HG02943 (cell line): ENCODE measurements at regions not wholly inside any gene's neighbourhood (a gene's known extent, or its start where the extent isn't known, plus 50 kb on each side); places are given as distances from the start of the nearest gene placed in this dataset.
"Not testable (repeated sequence)": the region's sequence is repeated elsewhere in the genome, so short reads cannot be mapped to it uniquely, and the experiment has no call there.

Experiments
- ATAC-seq: cut with Tn5 transposase; IDR thresholded peaks from one replicate; pipeline ENCODE4 v1.9.1; 2021; ENCODE audit warnings: mild to moderate bottlenecking, low read depth, moderate library complexity; ENCODE audit not compliant: unreplicated experiment

DNA sequence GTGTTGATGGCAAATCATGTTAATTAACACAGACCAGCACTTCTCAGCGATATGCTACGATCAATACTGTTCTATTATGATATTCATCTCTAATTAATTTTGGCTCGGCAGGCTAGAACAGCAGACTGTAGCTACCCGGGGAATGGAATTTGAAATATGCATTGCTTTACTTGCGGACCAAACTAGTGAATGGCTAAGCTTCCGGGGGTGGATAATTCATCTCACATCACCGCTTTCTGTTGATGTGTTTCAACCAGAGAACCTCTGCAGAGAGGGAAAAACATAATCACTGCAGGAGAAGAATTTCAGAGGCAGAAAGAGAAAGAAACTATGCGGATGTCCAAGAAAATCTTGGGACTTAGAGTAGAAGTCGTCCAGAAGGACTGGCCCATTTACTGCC lies 490.9 kb downstream of the STK39 start:
- no peak for ATAC-seq

GRCh38 chr2:167753142-167753541 lies 494.3 kb downstream of the STK39 start:
- ATAC-seq, result no peak

DNA sequence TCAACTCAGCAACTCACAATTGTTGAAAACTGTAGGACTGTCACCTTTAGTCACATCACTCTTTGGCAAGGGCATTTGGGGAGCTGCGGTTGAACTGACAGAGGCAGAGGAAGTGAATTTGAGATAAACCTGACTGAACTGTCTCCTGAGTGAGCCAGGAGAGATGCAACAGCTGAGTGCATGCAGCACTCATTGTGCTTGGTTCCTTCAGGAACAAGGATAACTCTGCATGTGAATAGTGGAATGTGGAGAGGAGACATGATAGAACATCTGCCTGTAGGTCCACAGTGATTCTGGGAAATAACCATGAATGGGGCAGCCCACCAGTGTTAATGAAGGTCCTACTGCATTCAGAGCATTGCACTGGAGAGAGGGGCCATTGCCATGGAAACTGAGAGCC lies 494.7 kb downstream of the STK39 start:
- no peak for ATAC-seq

DNA sequence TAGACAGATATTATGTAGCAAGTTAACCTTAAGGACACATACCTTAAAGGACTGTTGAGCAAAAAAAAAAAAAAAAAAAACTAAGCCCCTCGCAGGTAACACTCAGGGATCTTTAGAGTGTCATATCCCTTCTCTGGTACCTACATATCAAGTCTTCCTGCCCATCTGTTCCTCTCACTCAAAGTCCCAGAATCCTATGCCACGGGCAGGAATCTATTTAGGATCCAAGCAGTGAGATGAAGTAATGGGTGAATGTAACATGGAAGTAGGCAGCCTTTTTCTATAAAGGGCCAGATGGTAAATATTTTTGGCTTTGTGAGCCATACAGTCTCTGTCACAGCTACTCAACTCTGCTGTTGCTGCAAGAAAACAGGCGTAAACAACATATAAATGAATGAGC lies 496.7 kb downstream of the STK39 start:
- ATAC-seq, result no peak

DNA sequence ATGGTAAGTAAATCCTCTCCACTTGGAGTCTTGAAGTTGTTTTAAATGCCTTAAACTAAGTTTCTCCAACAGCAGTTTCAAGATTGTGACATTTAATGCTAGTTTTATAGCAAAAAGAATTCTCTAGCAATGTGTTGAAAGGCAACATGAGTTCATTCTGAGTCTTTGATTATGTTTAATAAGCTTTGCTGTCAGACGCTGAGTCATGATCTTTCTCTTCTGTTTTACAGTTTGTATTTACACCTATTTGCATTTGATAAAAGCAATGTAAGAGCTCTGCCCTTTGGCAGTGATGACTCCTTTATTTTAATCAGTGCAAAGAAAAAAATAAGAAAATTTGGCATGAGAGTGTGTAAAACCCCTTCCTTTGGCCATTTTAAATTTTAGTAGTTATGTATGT lies 497.7 kb downstream of the STK39 start:
- no peak for ATAC-seq

DNA sequence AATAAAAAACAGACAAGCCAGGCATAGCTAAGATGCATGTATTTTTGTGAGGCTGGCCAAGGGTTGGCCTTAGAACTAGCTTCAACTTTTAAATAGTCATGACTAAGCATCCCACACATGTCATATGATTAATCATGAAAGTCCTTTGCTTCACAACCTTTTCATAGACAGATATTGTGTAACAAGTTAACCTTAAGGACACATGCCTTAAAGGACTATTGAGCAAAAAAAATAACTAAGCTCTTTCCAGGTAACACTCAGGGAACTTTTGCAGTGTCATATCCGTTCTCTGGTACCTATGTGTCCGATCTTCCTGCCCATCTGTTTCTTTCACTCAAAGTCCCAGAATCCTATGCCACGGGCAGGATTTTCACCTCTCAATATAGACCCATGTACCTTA lies 498.4 kb downstream of the STK39 start:
- no peak for ATAC-seq

DNA sequence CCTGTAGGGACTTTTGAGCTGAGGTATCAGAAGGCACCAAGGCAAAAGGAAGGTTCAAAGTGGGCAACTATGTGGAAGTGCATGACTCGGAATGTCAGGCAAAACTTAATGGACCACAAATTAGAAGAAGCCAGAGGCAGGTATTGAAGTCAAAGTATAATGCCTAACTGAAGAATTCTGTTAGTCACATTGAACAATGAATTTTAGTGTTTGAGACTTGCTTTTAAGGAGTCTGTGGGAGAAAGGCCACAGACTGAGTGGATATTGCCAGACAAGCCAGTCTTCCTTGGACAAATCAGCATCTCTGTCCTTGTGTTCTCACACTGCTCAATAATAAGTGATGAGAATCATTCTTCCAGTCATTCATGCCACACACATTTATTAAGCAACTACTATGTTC lies 498.9 kb downstream of the STK39 start:
- ATAC-seq, result no peak

- ATAC-seq, result no peak
Measured at GRCh38 chr2:167745667-167746066, 501.7 kb downstream of the STK39 start.

- not testable (repeated sequence) for ATAC-seq
Measured at GRCh38 chr2:167739921-167740320, 507.5 kb downstream of the STK39 start.

DNA sequence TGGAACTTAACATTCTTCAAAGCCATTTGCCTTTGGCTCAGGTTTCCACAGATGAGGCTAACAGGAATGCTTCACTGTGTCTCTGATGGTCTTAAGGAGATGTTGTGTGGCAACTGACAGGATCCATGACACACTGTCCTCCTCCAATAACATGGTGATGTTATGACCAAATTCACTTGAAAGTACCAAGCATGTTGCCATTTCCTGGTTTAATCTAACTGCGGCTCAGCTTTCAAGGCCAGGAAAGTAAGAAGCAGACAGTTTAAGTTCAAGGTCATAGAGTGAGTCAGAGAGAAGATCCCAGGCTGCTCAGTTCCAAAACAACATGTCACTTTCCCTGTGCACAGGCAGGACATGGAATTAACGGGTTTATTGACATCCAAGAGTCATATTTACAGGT lies 513.6 kb downstream of the STK39 start:
- no peak for ATAC-seq

- no peak for ATAC-seq
Measured at GRCh38 chr2:167732326-167732725, 515.1 kb downstream of the STK39 start.

DNA sequence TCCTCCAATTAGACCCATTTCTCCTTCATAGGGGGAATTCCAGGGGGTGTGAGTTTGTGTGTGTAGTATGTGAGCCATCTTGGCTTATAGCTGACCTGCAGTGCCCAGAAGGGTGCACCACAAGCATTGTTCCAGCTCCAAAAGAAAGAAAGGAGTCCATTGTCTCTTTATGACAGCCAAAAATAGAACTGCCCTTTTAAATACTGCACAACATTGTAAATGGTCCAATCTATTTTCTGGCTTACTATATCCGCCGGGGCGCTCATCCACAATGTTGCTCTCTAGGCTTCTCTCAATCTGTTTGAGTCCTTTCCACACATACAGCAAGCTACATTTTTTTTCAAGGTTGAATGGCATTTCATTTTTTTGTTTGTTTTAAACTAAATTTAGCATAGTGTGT lies 517.5 kb downstream of the STK39 start:
- no peak for ATAC-seq

- ATAC-seq, result no peak
Measured at GRCh38 chr2:167726788-167727187, 520.6 kb downstream of the STK39 start.

GRCh38 chr2:167721593-167721992 lies 525.8 kb downstream of the STK39 start:
- no peak for ATAC-seq

DNA sequence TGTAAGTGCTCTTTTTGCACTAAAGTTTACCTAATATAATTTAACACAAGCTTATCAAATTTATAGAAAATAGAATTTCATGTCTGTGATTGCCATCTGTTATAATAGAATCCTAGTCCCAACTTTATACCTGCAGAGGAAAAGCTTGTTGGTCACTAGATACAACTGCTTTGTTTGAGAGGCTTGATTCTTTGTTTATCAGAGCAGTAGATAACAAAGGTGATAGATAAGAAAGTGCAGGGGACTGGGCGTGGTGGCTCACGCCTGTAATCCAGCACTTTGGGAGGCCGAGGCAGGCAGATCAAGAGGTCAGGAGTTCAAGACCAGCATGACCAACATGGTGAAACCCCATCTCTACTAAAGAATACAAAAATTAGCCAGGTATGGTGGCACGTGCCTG lies 528.0 kb downstream of the STK39 start:
- ATAC-seq, result no peak

DNA sequence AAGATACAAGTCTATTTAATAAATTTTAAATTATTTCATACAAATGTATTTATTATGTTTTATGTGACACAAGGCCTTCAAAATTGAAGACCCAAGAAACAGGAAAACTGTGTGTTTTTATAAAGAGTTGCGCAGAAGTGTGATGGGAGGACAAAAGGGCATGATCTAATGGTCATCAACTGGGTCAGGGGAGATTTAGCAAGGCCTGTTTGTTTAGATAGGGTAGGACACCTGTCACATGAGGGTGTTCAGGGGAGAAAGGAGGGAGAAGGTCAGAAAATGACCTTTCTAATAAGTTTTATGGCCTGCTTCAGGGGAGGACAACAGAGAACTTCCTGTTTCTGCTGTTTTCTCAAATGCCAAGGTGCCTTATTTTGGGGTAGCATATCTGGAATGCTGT lies 528.8 kb downstream of the STK39 start:
- ATAC-seq, result no peak

DNA sequence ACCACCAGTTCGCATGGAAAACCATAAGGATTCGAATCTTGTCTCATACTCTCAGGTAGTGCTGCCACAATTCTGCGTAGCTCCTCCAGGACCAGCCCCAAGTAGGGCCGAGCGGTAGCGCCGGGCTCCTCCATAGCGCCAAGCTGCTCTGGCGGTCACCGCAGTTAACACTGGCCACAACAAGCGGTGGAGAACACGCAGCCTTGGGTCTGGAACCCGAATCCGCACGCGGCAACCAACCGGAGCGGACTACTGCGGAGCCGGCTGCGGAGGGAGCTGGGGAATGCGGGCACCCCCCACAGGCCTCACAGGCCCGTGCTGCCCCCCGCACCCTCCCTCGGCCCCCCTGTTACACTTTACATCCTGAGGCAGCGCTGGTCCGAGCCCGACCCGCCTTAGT lies 531.5 kb downstream of the STK39 start:
- no peak for ATAC-seq

GRCh38 chr2:167715498-167715897 lies 531.9 kb downstream of the STK39 start:
- not testable (repeated sequence) for ATAC-seq

GRCh38 chr2:167712275-167712674 lies 535.1 kb downstream of the STK39 start:
- ATAC-seq, result no peak

DNA sequence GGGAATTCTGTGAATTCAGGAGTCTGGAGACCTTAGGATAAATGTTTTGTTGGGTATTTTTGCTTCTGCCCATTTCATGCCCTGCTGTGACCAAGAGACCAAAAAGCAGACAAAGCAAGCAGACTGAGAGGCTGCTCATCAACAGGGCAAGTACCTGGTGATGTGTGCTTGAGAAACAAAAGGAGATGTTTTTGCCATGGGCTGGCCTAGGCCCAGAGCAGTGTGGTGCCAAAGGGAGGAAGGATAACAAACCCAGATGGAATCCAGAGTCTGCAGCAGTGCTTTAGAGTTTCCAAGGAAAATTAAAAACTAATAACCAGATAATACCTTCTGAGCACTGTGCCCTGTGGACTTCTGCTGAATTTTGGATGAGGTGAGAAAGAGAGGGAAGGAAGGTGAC lies 538.4 kb downstream of the STK39 start:
- no peak for ATAC-seq

- ATAC-seq, result no peak
Measured at GRCh38 chr2:167706800-167707199, 540.6 kb downstream of the STK39 start.

DNA sequence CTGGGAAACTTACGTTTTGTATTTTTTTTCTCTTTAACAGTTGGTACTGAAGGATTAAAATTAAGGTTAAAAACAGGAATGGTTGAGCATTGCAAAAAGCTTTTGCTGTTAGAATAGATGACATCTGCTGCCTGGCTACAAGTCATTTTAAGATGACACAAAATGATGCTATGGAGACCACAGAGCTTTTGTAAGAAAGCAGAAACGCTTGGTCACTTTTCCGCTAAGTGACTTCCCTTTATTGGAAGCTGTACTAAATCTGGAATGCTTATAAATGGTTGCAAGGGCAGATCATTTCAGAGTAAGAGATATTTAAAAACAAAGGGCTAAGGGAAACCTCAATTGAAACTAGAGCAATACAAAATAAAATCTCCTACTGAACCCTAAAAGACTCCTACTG lies 544.0 kb downstream of the STK39 start:
- no peak for ATAC-seq

DNA sequence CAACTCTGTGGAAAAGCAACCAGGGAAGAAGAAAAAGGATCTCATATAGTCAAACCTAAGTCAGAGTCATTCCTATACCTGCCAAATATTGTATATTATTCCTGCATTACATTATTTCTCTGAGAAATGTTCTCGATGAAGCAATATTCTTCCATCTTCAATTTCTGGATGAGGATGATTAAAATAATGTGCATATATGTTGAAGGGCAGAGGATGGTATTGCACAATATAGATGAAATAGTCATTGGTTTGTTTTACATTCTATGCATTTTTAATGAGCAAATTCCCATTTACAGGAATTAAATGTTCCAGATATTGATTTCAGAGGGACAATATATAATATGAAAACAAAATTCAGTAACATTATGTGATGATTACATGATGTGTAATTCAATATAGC lies 545.2 kb downstream of the STK39 start:
- ATAC-seq, result no peak

DNA sequence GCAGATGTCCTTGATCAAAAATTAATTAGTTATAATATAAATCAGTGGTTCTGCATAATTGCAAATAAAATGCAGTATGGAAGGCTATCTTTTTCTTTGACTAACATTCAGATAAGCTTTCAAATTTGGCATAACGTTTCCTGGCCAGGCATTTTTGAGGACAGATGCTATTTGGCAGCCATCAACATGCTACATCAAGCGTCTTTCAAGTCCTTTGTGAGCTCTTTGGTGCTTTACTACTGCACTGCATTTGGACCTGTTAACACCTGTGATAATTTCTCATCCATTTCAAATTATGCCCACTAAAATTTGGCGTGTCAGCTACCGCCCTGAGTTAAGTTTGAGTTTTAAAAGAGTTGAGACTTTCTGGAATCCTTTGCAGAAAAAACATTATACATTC lies 545.7 kb downstream of the STK39 start:
- ATAC-seq, result no peak
